GM23338 (cell line): ENCODE measurements at regions not wholly inside any gene's neighbourhood (a gene's known extent, or its start where the extent isn't known, plus 50 kb on each side); places are given as distances from the start of the nearest gene placed in this dataset.
"Not testable (repeated sequence)": the region's sequence is repeated elsewhere in the genome, so short reads cannot be mapped to it uniquely, and the experiment has no call there.

Experiments used
- ATAC-seq: fragments of 200-7000 bp; cut with Tn5 transposase; 3 replicates; pipeline ENCODE4 v1.9.1; 2020
- DNase-seq: peaks from one replicate; pipeline ENCODE4 v3.0.0-alpha.2; 2015; ENCODE audit warnings: low spot score
- H2AFZ ChIP-seq: fragments of 200-600 bp; sonication (generic); 2 replicates; pipeline ENCODE4 v1.8.0; 2016; ENCODE audit warnings: antibody characterized with exemption, mild to moderate bottlenecking, moderate library complexity
- H3F3A ChIP-seq: fragments of 200-600 bp; sonication (generic); replicated peaks from 2 replicates; pipeline ENCODE4 v1.8.0; 2017; ENCODE audit warnings: antibody characterized with exemption, mixed run types, low read depth
- H3K27ac ChIP-seq: fragments of 200-600 bp; sonication (generic); 2 replicates; pipeline ENCODE4 v1.6.1; 2016; ENCODE audit warnings: low read depth
- H3K27me3 ChIP-seq: fragments of 200-600 bp; sonication (generic); 2 replicates; pipeline ENCODE4 v1.8.0; 2016; ENCODE audit warnings: mild to moderate bottlenecking, mixed run types, moderate library complexity; ENCODE audit not compliant: insufficient read depth
- H3K36me3 ChIP-seq: fragments of 200-600 bp; sonication (generic); 2 replicates; pipeline ENCODE4 v1.8.0; 2016; ENCODE audit warnings: mild to moderate bottlenecking; ENCODE audit not compliant: insufficient read depth
- H3K4me1 ChIP-seq: fragments of 200-600 bp; sonication (generic); 2 replicates; pipeline ENCODE4 v1.8.0; 2016; ENCODE audit warnings: mild to moderate bottlenecking, moderate library complexity; ENCODE audit not compliant: insufficient read depth
- H3K4me2 ChIP-seq: fragments of 200-600 bp; sonication (generic); 2 replicates; pipeline ENCODE4 v1.7.1; 2017; ENCODE audit warnings: mixed run types
- H3K4me3 ChIP-seq: fragments of 200-600 bp; sonication (generic); 2 replicates; pipeline ENCODE4 v1.6.1; 2016; ENCODE audit warnings: mixed run types
- H3K79me2 ChIP-seq: fragments of 200-600 bp; sonication (generic); replicated peaks from 2 replicates; pipeline ENCODE4 v1.8.0; 2017; ENCODE audit warnings: mild to moderate bottlenecking; ENCODE audit not compliant: insufficient read depth
- H3K9me2 ChIP-seq: fragments of 200-600 bp; sonication (generic); 2 replicates; pipeline ENCODE4 v1.8.0; 2017; ENCODE audit not compliant: insufficient read depth
- H4K20me1 ChIP-seq: fragments of 200-600 bp; sonication (generic); replicated peaks from 2 replicates; pipeline ENCODE4 v1.8.0; 2017; ENCODE audit warnings: mild to moderate bottlenecking; ENCODE audit not compliant: insufficient read depth
- H3K27ac Mint-ChIP-seq: 2 replicates; pipeline ENCODE4 v1.8.0; 2020; ENCODE audit warnings: inconsistent platforms, mild to moderate bottlenecking, moderate library complexity, mixed read lengths
- H3K27me3 Mint-ChIP-seq: 3 replicates; pipeline ENCODE4 v1.8.0; 2022; ENCODE audit warnings: low read depth, mild to moderate bottlenecking, moderate library complexity, mixed read lengths, inconsistent platforms; ENCODE audit not compliant: insufficient read depth, poor library complexity
- H3K36me3 Mint-ChIP-seq: 3 replicates; pipeline ENCODE4 v1.8.0; 2021; ENCODE audit warnings: low read depth, mild to moderate bottlenecking, inconsistent platforms, moderate library complexity, mixed read lengths
- H3K4me1 Mint-ChIP-seq: 3 replicates; pipeline ENCODE4 v1.8.0; 2020; ENCODE audit warnings: mild to moderate bottlenecking, inconsistent platforms, mixed read lengths
- H3K4me3 Mint-ChIP-seq: 3 replicates; pipeline ENCODE4 v1.8.0; 2021; ENCODE audit warnings: moderate library complexity, mild to moderate bottlenecking, inconsistent platforms, mixed read lengths
- H3K9me3 Mint-ChIP-seq: 3 replicates; pipeline ENCODE4 v1.8.0; 2020; ENCODE audit warnings: moderate library complexity, mild to moderate bottlenecking, inconsistent platforms, mixed read lengths
- EZH2phosphoT487 ChIP-seq: fragments of 200-600 bp; sonication (generic); IDR thresholded peaks from one replicate; pipeline ENCODE4 v1.8.1; 2018; ENCODE audit warnings: antibody characterized with exemption; ENCODE audit not compliant: unreplicated experiment
- JUNB ChIP-seq: IDR thresholded peaks from one replicate; pipeline ENCODE4 v1.6.1; 2016; ENCODE audit warnings: antibody characterized with exemption; ENCODE audit not compliant: unreplicated experiment
- ZNF114 ChIP-seq: fragments of 250-450 bp; sonication (Bioruptor Pico); IDR thresholded peaks from 2 replicates; pipeline ENCODE4 v1.5.0; 2020; ENCODE audit warnings: mild to moderate bottlenecking, moderate library complexity
- TF ChIP-seq, protein P1 (sequence below): fragments of 250-450 bp; sonication (Bioruptor Pico); IDR thresholded peaks from 2 replicates; pipeline ENCODE4 v1.5.0; 2020; ENCODE audit warnings: mild to moderate bottlenecking, moderate library complexity
- TF ChIP-seq, protein P2 (sequence below), 2 experiments: fragments of 200-600 bp in 1 of 2; sonication (generic) in 1 of 2; conservative IDR thresholded peaks; 2 replicates each; pipeline versions ENCODE4 v1.5.1 to v1.6.1; 2016 to 2017; ENCODE audit warnings: antibody characterized with exemption in 2 of 2, low read depth in 2 of 2, mild to moderate bottlenecking in 2 of 2, moderate library complexity in 1 of 2

DNA sequence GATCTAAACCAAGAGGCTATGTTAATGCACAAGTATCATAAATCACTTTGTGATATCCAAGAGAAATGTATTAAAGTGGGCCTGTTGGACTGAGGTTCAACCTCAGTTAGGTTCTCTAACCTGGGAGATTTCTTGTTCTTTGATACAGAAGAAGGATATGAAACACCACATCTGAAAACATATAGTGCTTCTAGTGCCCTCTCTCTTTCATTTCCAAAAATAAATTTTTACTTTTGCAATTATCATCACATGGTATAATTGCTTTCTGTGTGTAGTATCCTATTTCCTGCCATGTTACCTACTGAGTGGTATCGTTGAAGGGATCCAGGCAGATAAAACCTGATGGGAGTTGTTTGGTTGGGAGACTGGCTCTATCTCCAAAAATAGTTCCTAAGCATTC, 264.9 kb downstream of the CCER1 start (continued):
- TF ChIP-seq, protein P1, sequence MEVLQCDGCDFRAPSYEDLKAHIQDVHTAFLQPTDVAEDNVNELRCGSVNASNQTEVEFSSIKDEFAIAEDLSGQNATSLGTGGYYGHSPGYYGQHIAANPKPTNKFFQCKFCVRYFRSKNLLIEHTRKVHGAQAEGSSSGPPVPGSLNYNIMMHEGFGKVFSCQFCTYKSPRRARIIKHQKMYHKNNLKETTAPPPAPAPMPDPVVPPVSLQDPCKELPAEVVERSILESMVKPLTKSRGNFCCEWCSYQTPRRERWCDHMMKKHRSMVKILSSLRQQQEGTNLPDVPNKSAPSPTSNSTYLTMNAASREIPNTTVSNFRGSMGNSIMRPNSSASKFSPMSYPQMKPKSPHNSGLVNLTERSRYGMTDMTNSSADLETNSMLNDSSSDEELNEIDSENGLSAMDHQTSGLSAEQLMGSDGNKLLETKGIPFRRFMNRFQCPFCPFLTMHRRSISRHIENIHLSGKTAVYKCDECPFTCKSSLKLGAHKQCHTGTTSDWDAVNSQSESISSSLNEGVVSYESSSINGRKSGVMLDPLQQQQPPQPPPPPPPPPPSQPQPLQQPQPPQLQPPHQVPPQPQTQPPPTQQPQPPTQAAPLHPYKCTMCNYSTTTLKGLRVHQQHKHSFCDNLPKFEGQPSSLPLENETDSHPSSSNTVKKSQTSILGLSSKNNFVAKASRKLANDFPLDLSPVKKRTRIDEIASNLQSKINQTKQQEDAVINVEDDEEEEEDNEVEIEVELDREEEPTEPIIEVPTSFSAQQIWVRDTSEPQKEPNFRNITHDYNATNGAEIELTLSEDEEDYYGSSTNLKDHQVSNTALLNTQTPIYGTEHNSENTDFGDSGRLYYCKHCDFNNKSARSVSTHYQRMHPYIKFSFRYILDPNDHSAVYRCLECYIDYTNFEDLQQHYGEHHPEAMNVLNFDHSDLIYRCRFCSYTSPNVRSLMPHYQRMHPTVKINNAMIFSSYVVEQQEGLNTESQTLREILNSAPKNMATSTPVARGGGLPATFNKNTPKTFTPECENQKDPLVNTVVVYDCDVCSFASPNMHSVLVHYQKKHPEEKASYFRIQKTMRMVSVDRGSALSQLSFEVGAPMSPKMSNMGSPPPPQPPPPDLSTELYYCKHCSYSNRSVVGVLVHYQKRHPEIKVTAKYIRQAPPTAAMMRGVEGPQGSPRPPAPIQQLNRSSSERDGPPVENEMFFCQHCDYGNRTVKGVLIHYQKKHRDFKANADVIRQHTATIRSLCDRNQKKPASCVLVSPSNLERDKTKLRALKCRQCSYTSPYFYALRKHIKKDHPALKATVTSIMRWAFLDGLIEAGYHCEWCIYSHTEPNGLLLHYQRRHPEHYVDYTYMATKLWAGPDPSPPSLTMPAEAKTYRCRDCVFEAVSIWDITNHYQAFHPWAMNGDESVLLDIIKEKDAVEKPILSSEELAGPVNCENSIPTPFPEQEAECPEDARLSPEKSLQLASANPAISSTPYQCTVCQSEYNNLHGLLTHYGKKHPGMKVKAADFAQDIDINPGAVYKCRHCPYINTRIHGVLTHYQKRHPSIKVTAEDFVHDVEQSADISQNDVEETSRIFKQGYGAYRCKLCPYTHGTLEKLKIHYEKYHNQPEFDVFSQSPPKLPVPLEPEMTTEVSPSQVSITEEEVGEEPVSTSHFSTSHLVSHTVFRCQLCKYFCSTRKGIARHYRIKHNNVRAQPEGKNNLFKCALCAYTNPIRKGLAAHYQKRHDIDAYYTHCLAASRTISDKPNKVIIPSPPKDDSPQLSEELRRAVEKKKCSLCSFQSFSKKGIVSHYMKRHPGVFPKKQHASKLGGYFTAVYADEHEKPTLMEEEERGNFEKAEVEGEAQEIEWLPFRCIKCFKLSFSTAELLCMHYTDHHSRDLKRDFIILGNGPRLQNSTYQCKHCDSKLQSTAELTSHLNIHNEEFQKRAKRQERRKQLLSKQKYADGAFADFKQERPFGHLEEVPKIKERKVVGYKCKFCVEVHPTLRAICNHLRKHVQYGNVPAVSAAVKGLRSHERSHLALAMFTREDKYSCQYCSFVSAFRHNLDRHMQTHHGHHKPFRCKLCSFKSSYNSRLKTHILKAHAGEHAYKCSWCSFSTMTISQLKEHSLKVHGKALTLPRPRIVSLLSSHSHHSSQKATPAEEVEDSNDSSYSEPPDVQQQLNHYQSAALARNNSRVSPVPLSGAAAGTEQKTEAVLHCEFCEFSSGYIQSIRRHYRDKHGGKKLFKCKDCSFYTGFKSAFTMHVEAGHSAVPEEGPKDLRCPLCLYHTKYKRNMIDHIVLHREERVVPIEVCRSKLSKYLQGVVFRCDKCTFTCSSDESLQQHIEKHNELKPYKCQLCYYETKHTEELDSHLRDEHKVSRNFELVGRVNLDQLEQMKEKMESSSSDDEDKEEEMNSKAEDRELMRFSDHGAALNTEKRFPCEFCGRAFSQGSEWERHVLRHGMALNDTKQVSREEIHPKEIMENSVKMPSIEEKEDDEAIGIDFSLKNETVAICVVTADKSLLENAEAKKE (CRISPR knock-in tag), result no peak
- TF ChIP-seq ZNF114 (no peak), EZH2phosphoT487 (no peak), JUNB (no peak)
- TF ChIP-seq, protein P2, sequence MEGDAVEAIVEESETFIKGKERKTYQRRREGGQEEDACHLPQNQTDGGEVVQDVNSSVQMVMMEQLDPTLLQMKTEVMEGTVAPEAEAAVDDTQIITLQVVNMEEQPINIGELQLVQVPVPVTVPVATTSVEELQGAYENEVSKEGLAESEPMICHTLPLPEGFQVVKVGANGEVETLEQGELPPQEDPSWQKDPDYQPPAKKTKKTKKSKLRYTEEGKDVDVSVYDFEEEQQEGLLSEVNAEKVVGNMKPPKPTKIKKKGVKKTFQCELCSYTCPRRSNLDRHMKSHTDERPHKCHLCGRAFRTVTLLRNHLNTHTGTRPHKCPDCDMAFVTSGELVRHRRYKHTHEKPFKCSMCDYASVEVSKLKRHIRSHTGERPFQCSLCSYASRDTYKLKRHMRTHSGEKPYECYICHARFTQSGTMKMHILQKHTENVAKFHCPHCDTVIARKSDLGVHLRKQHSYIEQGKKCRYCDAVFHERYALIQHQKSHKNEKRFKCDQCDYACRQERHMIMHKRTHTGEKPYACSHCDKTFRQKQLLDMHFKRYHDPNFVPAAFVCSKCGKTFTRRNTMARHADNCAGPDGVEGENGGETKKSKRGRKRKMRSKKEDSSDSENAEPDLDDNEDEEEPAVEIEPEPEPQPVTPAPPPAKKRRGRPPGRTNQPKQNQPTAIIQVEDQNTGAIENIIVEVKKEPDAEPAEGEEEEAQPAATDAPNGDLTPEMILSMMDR (conservative IDR thresholded peaks at IDR 0.05; ENCODE audit: low read depth in 2 of 2), result no peak

DNA sequence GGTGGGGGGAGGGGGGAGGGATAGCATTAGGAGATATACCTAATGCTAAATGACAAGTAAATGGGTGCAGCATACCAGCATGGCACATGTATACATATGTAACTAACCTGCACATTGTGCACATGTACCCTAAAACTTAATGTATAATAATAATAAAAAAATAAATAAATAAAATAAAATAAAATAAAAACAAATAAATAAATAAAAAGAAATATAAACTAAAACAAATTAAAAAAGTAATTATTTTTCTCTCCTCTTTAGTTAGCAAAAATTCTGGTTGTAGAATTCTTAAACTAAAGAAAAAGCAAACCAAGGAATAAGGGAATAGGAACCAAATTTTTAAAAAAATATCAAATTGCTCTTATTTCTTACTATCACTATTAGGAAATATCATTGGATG, 267.3 kb downstream of the CCER1 start:
- not testable (repeated sequence) for H3K79me2 ChIP-seq, ATAC-seq, H3K27ac Mint-ChIP-seq, H3K9me3 Mint-ChIP-seq, H3K4me1 Mint-ChIP-seq, H3F3A ChIP-seq, H3K9me2 ChIP-seq, H3K4me1 ChIP-seq, H4K20me1 ChIP-seq, H3K4me3 Mint-ChIP-seq, H3K27me3 ChIP-seq, DNase-seq, H3K27ac ChIP-seq, H3K4me3 ChIP-seq, H3K27me3 Mint-ChIP-seq, H3K36me3 Mint-ChIP-seq, H3K36me3 ChIP-seq, H3K4me2 ChIP-seq, H2AFZ ChIP-seq
